ENCODE measurements at regions not wholly inside any gene's neighbourhood (a gene's known extent, or its start where the extent isn't known, plus 50 kb on each side); places are given as distances from the start of the nearest gene placed in this dataset.

GRCh38 chr1:181150273-181150672 lies 61.8 kb downstream of the IER5 start:
- no peaks in the 10 kb centered on the region for H3K27me3 ChIP-seq (ENCODE audit: insufficient read depth, low read length)

GRCh38 chr1:181150842-181151241 lies 62.3 kb downstream of the IER5 start:
- no TSS peak for BruUV-seq (replicated peaks)
- Histone ChIP-seq H3K4me1 (ENCODE audit: control insufficient read depth in 1 of 2, insufficient read depth in 2 of 2, low read length in 2 of 2) (peaks cover 0 to 3% of the 10 kb centered on the region in 2 experiments; a peak in 1 of 4 replicates), H3K9ac (ENCODE audit: low read length) (no peak overlapping the region), H3K4me3 (replicated peaks in 1 of 2; ENCODE audit: low read depth in 1 of 2, low read length in 2 of 2) (no peak overlapping the region), H3K4me2 (ENCODE audit: low read length) (no peak overlapping the region), H3K27ac (ENCODE audit: low read depth, low read length) (no peak overlapping the region), H4K20me1 (ENCODE audit: insufficient read depth) (no peaks in the 10 kb centered on the region), H2AFZ (ENCODE audit: low read depth, low read length, poor library complexity, severe bottlenecking) (no peak overlapping the region), H3K9me3 (ENCODE audit: control insufficient read depth in 1 of 2, insufficient read depth in 1 of 2, low read depth in 1 of 2, low read length in 2 of 2) (no peaks in the 10 kb centered on the region), H3K36me3 (ENCODE audit: control insufficient read depth in 1 of 2, insufficient read depth in 2 of 2, low read length in 2 of 2) (no peaks in the 10 kb centered on the region), H3K27me3 (ENCODE audit: insufficient read depth, low read length) (no peaks in the 10 kb centered on the region), H3K79me2 (ENCODE audit: insufficient read depth, low read length) (no peaks in the 10 kb centered on the region), H3K9me2 (ENCODE audit: insufficient read depth) (no peaks in the 10 kb centered on the region)
- RAD21 ChIA-PET (ENCODE audit: low non-redundant PET in 1 of 2, low total read pairs in 2 of 2, uncharacterized antibody in 2 of 2, unreplicated experiment in 2 of 2): no interaction called here
- POLR2A ChIA-PET: interaction anchor here (1.0 kb wide), 1 partner anchor 46 kb away, joined by 3 read pairs; no protein-coding TSS in a partner anchor
- DNase-seq (ENCODE audit: low read depth, low spot score): no peak
- intact Hi-C loops (cut with micrococcal nuclease): no loop called here
- CTCF ChIA-PET: no interaction called here
- no peak for ATAC-seq
- no peak for TF ChIP-seq POLR2A (IDR thresholded peaks at IDR 0.05; ENCODE audit: borderline replicate concordance, extremely low read depth, insufficient read depth, insufficient read length)
- no peak for TF ChIP-seq ZFX (IDR thresholded peaks at IDR 0.05)
- no peak for TF ChIP-seq ZBTB33 (IDR thresholded peaks at IDR 0.05; ENCODE audit: extremely low read depth, insufficient replicate concordance, low read length)

More at GRCh38 chr1:181150273-181150672, 61.8 kb downstream of the IER5 start:
- DNase-seq (ENCODE audit: low read depth, low spot score): no peak
- H3K36me3 ChIP-seq (ENCODE audit: control insufficient read depth in 1 of 2, insufficient read depth in 2 of 2, low read length in 2 of 2): no peaks in the 10 kb centered on the region
- ChIA-PET CTCF (no interaction called here), RAD21 (ENCODE audit: low non-redundant PET in 1 of 2, low total read pairs in 2 of 2, uncharacterized antibody in 2 of 2, unreplicated experiment in 2 of 2) (no interaction called here), POLR2A (interaction anchor here (1.0 kb wide), 1 partner anchor 45 kb away, joined by 3 read pairs; no protein-coding TSS in a partner anchor)
- TF ChIP-seq CEBPB (IDR thresholded peaks at IDR 0.05; ENCODE audit: low read depth): no peak
- no peaks in the 10 kb centered on the region for H4K20me1 ChIP-seq (ENCODE audit: insufficient read depth)
- H3K27ac ChIP-seq (ENCODE audit: low read depth, low read length): no peak overlapping the region
- no peaks in the 10 kb centered on the region for H3K9me2 ChIP-seq (ENCODE audit: insufficient read depth)
- H3K4me2 ChIP-seq (ENCODE audit: low read length): no peak overlapping the region
- no peak for ATAC-seq
- H3K9ac ChIP-seq (ENCODE audit: low read length): no peak overlapping the region
- no peak overlapping the region for H3K4me3 ChIP-seq (replicated peaks in 1 of 2; ENCODE audit: low read depth in 1 of 2, low read length in 2 of 2)
- BruUV-seq (replicated peaks): no TSS peak
- H3K79me2 ChIP-seq (ENCODE audit: insufficient read depth, low read length): no peaks in the 10 kb centered on the region
- intact Hi-C loops (cut with micrococcal nuclease): no loop called here
- H3K9me3 ChIP-seq (ENCODE audit: control insufficient read depth in 1 of 2, insufficient read depth in 1 of 2, low read depth in 1 of 2, low read length in 2 of 2): no peaks in the 10 kb centered on the region
- no peak overlapping the region for H2AFZ ChIP-seq (ENCODE audit: low read depth, low read length, poor library complexity, severe bottlenecking)
- H3K4me1 ChIP-seq (ENCODE audit: control insufficient read depth in 1 of 2, insufficient read depth in 2 of 2, low read length in 2 of 2): peaks cover 0 to 3% of the 10 kb centered on the region in 2 experiments; a peak in 1 of 4 replicates
